22Rv1 (cell line): ENCODE measurements at regions not wholly inside any gene's neighbourhood (a gene's known extent, or its start where the extent isn't known, plus 50 kb on each side); places are given as distances from the start of the nearest gene placed in this dataset.

Experiments used
- ZFX ChIP-seq: fragments of 450-650 bp; IDR thresholded peaks from 2 replicates; pipeline ENCODE4 v1.6.1; 2017; ENCODE audit warnings: antibody characterized with exemption, borderline replicate concordance
- TF ChIP-seq, protein P1 (sequence below): fragments of 450-650 bp; IDR thresholded peaks from 2 replicates; pipeline ENCODE4 v1.5.1; 2017; ENCODE audit warnings: mild to moderate bottlenecking

DNA sequence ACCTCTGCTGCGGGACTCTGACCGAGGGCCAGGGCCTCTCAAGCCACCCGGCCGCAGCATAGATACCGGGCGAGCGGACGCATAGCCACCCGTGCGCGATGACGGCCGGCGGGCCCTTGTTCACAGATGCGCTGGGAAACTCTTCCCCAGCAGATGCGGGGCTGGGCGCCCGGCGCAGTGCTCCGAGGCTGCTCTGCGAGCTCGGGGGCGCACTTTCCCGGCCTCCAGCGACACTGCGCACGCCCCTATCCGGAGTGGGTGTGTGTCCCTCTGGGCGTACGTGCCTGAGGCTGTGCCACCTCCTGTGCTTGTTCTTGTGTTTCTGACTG lies 104.7 kb upstream of the E2F8 start:
- TF ChIP-seq, protein P1, sequence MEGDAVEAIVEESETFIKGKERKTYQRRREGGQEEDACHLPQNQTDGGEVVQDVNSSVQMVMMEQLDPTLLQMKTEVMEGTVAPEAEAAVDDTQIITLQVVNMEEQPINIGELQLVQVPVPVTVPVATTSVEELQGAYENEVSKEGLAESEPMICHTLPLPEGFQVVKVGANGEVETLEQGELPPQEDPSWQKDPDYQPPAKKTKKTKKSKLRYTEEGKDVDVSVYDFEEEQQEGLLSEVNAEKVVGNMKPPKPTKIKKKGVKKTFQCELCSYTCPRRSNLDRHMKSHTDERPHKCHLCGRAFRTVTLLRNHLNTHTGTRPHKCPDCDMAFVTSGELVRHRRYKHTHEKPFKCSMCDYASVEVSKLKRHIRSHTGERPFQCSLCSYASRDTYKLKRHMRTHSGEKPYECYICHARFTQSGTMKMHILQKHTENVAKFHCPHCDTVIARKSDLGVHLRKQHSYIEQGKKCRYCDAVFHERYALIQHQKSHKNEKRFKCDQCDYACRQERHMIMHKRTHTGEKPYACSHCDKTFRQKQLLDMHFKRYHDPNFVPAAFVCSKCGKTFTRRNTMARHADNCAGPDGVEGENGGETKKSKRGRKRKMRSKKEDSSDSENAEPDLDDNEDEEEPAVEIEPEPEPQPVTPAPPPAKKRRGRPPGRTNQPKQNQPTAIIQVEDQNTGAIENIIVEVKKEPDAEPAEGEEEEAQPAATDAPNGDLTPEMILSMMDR: no peak
- TF ChIP-seq ZFX: no peak
